ENCODE measurements at regions not wholly inside any gene's neighbourhood (a gene's known extent, or its start where the extent isn't known, plus 50 kb on each side); places are given as distances from the start of the nearest gene placed in this dataset.

GRCh38 chr5:179455320-179455719 is 95.0 kb upstream of the RUFY1 start:
- peaks cover 12% of the 10 kb centered on the region for H3K9me3 ChIP-seq (replicated peaks; ENCODE audit: control insufficient read depth, insufficient read depth, low read length)
- no peak overlapping the region for H3K4me2 ChIP-seq (ENCODE audit: insufficient read depth, low read length)
- H2AFZ ChIP-seq (ENCODE audit: low read depth, low read length), result no peak overlapping the region
- ChIA-PET CTCF (no interaction called here), POLR2A (no interaction called here)
- H3K9me1 ChIP-seq (replicated peaks; ENCODE audit: control insufficient read depth, extremely low read depth, insufficient read depth, low read length), result no peaks in the 10 kb centered on the region
- FAIRE-seq (no peak), DNase-seq (ENCODE audit: low read depth, low spot score) (no peak)
- H3K27me3 ChIP-seq (ENCODE audit: control insufficient read depth in 2 of 2, insufficient read depth in 2 of 2, low read length in 2 of 2), result no peaks in the 10 kb centered on the region
- no peak for TF ChIP-seq POLR2A (IDR thresholded peaks at IDR 0.05; ENCODE audit: low read depth, low read length)
- TF ChIP-seq, protein P1, sequence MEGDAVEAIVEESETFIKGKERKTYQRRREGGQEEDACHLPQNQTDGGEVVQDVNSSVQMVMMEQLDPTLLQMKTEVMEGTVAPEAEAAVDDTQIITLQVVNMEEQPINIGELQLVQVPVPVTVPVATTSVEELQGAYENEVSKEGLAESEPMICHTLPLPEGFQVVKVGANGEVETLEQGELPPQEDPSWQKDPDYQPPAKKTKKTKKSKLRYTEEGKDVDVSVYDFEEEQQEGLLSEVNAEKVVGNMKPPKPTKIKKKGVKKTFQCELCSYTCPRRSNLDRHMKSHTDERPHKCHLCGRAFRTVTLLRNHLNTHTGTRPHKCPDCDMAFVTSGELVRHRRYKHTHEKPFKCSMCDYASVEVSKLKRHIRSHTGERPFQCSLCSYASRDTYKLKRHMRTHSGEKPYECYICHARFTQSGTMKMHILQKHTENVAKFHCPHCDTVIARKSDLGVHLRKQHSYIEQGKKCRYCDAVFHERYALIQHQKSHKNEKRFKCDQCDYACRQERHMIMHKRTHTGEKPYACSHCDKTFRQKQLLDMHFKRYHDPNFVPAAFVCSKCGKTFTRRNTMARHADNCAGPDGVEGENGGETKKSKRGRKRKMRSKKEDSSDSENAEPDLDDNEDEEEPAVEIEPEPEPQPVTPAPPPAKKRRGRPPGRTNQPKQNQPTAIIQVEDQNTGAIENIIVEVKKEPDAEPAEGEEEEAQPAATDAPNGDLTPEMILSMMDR (IDR thresholded peaks at IDR 0.05; ENCODE audit: extremely low read depth in 1 of 2, insufficient read depth in 1 of 2, low read depth in 1 of 2, low read length in 2 of 2), result no peak
- TF ChIP-seq FOS (IDR thresholded peaks at IDR 0.05; ENCODE audit: borderline replicate concordance, insufficient read depth, low read length), result no peak
- no peak for TF ChIP-seq GATA2 (IDR thresholded peaks at IDR 0.05; ENCODE audit: insufficient read depth, insufficient read length, low read depth, low read length)
- TF ChIP-seq EZH2 (IDR thresholded peaks at IDR 0.05; ENCODE audit: borderline replicate concordance, low read depth, low read length, severe bottlenecking), result no peak
- no peak for TF ChIP-seq MAX (IDR thresholded peaks at IDR 0.05; ENCODE audit: insufficient read depth, insufficient read length)
- TF ChIP-seq JUN (IDR thresholded peaks at IDR 0.05; ENCODE audit: borderline replicate concordance, insufficient read depth, insufficient read length, low read depth), result no peak
- TF ChIP-seq POLR2AphosphoS5 (IDR thresholded peaks at IDR 0.05; ENCODE audit: insufficient read depth, low read depth, low read length), result no peak
- TF ChIP-seq MYC (IDR thresholded peaks at IDR 0.05; ENCODE audit: low read depth, low read length), result no peak
- H3K36me3 ChIP-seq (ENCODE audit: control insufficient read depth in 2 of 2, extremely low read depth in 1 of 2, insufficient read depth in 2 of 2, low read length in 2 of 2), result no peaks in the 10 kb centered on the region
- no TSS peak for BruUV-seq (replicated peaks)
- dilution Hi-C loops (cut with MboI; ENCODE audit: extremely low pct_ligation_motif_present, low sequenced_read_pairs) (no loop called here), intact Hi-C loops (cut with micrococcal nuclease) (no loop called here)
- H3K4me1 ChIP-seq (ENCODE audit: control insufficient read depth, extremely low read depth, insufficient read depth, low read length), result no peaks in the 10 kb centered on the region
- H3K9ac ChIP-seq (replicated peaks; ENCODE audit: extremely low read depth, insufficient read depth, low read length), result no peak overlapping the region
- no peak overlapping the region for H3K27ac ChIP-seq (ENCODE audit: insufficient read depth, low read depth, low read length)
- no peaks in the 10 kb centered on the region for H4K20me1 ChIP-seq (replicated peaks; ENCODE audit: control insufficient read depth, extremely low read depth, insufficient read depth, low read length)
- H3K79me2 ChIP-seq (ENCODE audit: control insufficient read depth, insufficient read depth, low read length), result no peaks in the 10 kb centered on the region
- H3K4me3 ChIP-seq (replicated peaks in 1 of 3; ENCODE audit: insufficient read depth in 1 of 3, low read depth in 1 of 3, low read length in 3 of 3), result no peak overlapping the region

All from endothelial cell of umbilical vein (primary cell).